Osteoblast (primary cell): ENCODE measurements at regions not wholly inside any gene's neighbourhood (a gene's known extent, or its start where the extent isn't known, plus 50 kb on each side); places are given as distances from the start of the nearest gene placed in this dataset.
"Not testable (repeated sequence)": the region's sequence is repeated elsewhere in the genome, so short reads cannot be mapped to it uniquely, and the experiment has no call there.

Source experiments
- DNase-seq: peaks from one replicate; pipeline ENCODE4 v3.0.0; 2011; ENCODE audit warnings: low spot score, mixed read lengths; ENCODE audit not compliant: insufficient read length; ENCODE audit errors: missing footprints
- H2AFZ ChIP-seq: 2 replicates; pipeline ENCODE4 v1.6.0; 2011; ENCODE audit warnings: mild to moderate bottlenecking, low read length
- H3K27ac ChIP-seq: 2 replicates; pipeline ENCODE4 v1.5.1; 2011; ENCODE audit warnings: mild to moderate bottlenecking, low read depth, low read length, moderate library complexity
- H3K27me3 ChIP-seq: 2 replicates; pipeline ENCODE4 v1.6.0; 2012; ENCODE audit warnings: mild to moderate bottlenecking, control low read depth, inconsistent platforms, low read length, moderate library complexity; ENCODE audit not compliant: insufficient read depth
- H3K36me3 ChIP-seq: 2 replicates; pipeline ENCODE4 v1.5.1; 2011; ENCODE audit warnings: mild to moderate bottlenecking, low read length, control low read depth, moderate library complexity; ENCODE audit not compliant: insufficient read depth
- H3K4me1 ChIP-seq: 2 replicates; pipeline ENCODE4 v1.5.1; 2011; ENCODE audit warnings: mild to moderate bottlenecking, low read length, control low read depth, moderate library complexity; ENCODE audit not compliant: insufficient read depth
- H3K4me2 ChIP-seq: 2 replicates; pipeline ENCODE4 v1.6.0; 2011; ENCODE audit warnings: mild to moderate bottlenecking, low read length; ENCODE audit not compliant: insufficient read depth
- H3K4me3 ChIP-seq: fragments of 200-600 bp; sonication (generic); 3 replicates; pipeline ENCODE4 v1.5.1; 2012; ENCODE audit warnings: mild to moderate bottlenecking, low read length, inconsistent platforms; ENCODE audit not compliant: insufficient read depth
- H3K79me2 ChIP-seq: 2 replicates; pipeline ENCODE4 v1.6.0; 2012; ENCODE audit warnings: mild to moderate bottlenecking, low read length, control low read depth, inconsistent platforms; ENCODE audit not compliant: insufficient read depth
- H3K9me3 ChIP-seq: 2 replicates; pipeline ENCODE4 v1.5.1; 2011; ENCODE audit warnings: low read depth, low read length, control low read depth
- H4K20me1 ChIP-seq: 2 replicates; pipeline ENCODE4 v1.6.0; 2012; ENCODE audit warnings: mild to moderate bottlenecking, low read length, control low read depth; ENCODE audit not compliant: insufficient read depth
- CTCF ChIP-seq: IDR thresholded peaks from 2 replicates; pipeline ENCODE4 v1.5.1; 2011; ENCODE audit warnings: mild to moderate bottlenecking, low read depth, low read length, moderate library complexity; ENCODE audit errors: extremely low read depth

- H3K4me3 ChIP-seq, H2AFZ ChIP-seq, H3K36me3 ChIP-seq, H3K4me1 ChIP-seq, H3K9me3 ChIP-seq, H3K4me2 ChIP-seq, H3K79me2 ChIP-seq, H3K27ac ChIP-seq, DNase-seq, H4K20me1 ChIP-seq, H3K27me3 ChIP-seq: not testable (repeated sequence)
- TF ChIP-seq CTCF: peak; percentile 57
Observed at GRCh38 chr3:198167339-198168039, 207.5 kb downstream of the LMLN start.

GRCh38 chr3:198170781-198171180 is 210.8 kb downstream of the LMLN start:
- not testable (repeated sequence) for H3K9me3 ChIP-seq, H3K79me2 ChIP-seq, H3K4me3 ChIP-seq, H3K27me3 ChIP-seq, H3K27ac ChIP-seq, H2AFZ ChIP-seq, H4K20me1 ChIP-seq, DNase-seq, H3K4me1 ChIP-seq, H3K4me2 ChIP-seq, H3K36me3 ChIP-seq

GRCh38 chr3:198173080-198173479 is 213.1 kb downstream of the LMLN start:
- not testable (repeated sequence) for H3K9me3 ChIP-seq, H3K27ac ChIP-seq, H2AFZ ChIP-seq, H3K4me2 ChIP-seq, H3K36me3 ChIP-seq, H3K27me3 ChIP-seq, DNase-seq, H3K79me2 ChIP-seq, H3K4me1 ChIP-seq, H3K4me3 ChIP-seq, H4K20me1 ChIP-seq

GRCh38 chr3:198173929-198174574 is 214.0 kb downstream of the LMLN start:
- DNase-seq, H3K4me1 ChIP-seq, H3K9me3 ChIP-seq, H2AFZ ChIP-seq, H3K4me2 ChIP-seq, H3K27ac ChIP-seq, H3K36me3 ChIP-seq, H3K27me3 ChIP-seq, H3K79me2 ChIP-seq, H3K4me3 ChIP-seq, H4K20me1 ChIP-seq: not testable (repeated sequence)
